ENCODE measurements at regions not wholly inside any gene's neighbourhood (a gene's known extent, or its start where the extent isn't known, plus 50 kb on each side); places are given as distances from the start of the nearest gene placed in this dataset.

DNA sequence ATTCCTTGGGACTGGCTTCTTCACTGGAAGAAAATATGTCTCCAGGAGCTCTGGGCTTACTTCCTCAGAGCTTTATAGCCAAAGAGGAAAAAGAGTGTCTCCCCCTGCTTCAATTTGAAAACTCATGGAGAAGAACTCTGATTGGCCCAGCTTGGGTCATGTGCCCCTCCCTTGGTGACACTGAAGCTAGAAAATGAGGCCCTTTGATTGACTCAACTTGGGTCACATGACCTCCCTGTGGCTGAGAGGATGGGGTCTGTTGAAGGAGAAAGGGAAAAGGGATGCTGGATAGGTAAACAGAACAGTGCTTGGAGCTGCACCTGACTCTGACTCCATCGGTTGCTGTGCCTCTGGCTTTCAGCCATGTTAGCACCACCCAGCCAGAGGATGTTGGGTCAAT is 70.6 kb upstream of the KSR1 start:
- H3K27me3 Mint-ChIP-seq (ENCODE audit: low read depth, unreplicated experiment) = peaks cover 8% of the 10 kb centered on the region

DNA sequence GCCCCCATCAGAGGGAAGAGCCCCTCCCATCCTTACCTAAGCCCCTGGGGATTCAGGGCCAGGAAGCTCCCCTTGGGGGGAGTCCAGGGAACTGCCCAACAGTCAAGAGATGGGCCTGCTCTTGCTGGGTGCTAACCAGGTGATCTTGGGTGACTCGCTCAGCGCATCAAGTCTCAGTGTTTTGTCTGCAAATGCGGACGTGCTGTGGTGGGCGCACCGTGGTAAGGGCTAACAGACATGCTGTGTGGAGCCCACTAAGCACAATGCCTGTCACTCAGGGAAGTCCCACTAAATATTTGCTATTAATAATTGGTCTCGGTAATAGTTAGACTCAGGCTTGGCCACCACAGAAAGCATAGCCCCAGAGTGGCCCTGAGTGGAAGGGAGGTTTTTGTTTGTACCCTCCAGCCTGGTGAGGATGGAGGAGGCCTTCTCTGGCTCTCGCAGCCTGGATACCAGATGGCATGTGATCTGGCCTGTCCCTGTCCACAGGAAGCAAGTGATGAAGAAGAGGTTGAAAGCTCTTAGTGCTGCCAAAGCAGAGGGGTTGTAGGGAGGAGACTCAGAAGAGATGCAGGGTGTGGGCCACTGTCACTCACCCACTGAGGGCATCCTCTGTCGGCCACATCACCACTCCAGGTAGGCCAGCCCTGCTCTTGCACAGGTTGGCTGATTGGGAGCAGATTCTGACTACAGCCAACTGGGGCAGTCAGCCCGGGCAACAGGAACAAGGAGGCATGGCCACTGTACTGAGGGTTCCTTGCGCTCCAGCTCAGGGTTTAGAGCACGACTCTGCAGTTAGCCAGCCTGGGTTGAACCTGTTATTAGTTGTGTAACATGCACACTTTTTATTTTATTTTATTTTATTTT is 69.8 kb upstream of the KSR1 start:
- Histone ChIP-seq H3K9ac (ENCODE audit: low read length) (no peak overlapping the region), H2AFZ (ENCODE audit: low read depth, low read length) (no peak overlapping the region), H4K20me1 (ENCODE audit: insufficient read depth, low read length) (no peaks in the 10 kb centered on the region), H3K4me2 (ENCODE audit: low read length) (no peak overlapping the region), H3K27me3 (ENCODE audit: insufficient read depth, low read length) (no peaks in the 10 kb centered on the region), H3K4me3 (ENCODE audit: insufficient read depth, low read depth, low read length) (no peak overlapping the region), H3K4me1 (ENCODE audit: insufficient read depth, low read length) (peaks cover 17% of the 10 kb centered on the region), H3K9me3 (ENCODE audit: insufficient read depth, low read depth, low read length) (peaks cover 2% of the 10 kb centered on the region), H3K79me2 (ENCODE audit: insufficient read depth, low read length) (no peaks in the 10 kb centered on the region), H3K27ac (ENCODE audit: low read depth, low read length) (no peak overlapping the region), H3K36me3 (ENCODE audit: insufficient read depth, low read length) (no peaks in the 10 kb centered on the region)
- peaks cover 10% of the 10 kb centered on the region for H3K9me3 Mint-ChIP-seq (ENCODE audit: unreplicated experiment)
- FAIRE-seq (no peak), DNase-seq (ENCODE audit: low read depth) (no peak)
- peaks cover 8% of the 10 kb centered on the region for H3K4me1 Mint-ChIP-seq (ENCODE audit: low read depth, unreplicated experiment)
- no peak overlapping the region for H3K27ac Mint-ChIP-seq (ENCODE audit: unreplicated experiment)
- no peak overlapping the region for H3K4me3 Mint-ChIP-seq (ENCODE audit: unreplicated experiment)
- no peak for TF ChIP-seq EZH2 (IDR thresholded peaks at IDR 0.05; ENCODE audit: insufficient read depth, low read length)
- TF ChIP-seq, protein P1, sequence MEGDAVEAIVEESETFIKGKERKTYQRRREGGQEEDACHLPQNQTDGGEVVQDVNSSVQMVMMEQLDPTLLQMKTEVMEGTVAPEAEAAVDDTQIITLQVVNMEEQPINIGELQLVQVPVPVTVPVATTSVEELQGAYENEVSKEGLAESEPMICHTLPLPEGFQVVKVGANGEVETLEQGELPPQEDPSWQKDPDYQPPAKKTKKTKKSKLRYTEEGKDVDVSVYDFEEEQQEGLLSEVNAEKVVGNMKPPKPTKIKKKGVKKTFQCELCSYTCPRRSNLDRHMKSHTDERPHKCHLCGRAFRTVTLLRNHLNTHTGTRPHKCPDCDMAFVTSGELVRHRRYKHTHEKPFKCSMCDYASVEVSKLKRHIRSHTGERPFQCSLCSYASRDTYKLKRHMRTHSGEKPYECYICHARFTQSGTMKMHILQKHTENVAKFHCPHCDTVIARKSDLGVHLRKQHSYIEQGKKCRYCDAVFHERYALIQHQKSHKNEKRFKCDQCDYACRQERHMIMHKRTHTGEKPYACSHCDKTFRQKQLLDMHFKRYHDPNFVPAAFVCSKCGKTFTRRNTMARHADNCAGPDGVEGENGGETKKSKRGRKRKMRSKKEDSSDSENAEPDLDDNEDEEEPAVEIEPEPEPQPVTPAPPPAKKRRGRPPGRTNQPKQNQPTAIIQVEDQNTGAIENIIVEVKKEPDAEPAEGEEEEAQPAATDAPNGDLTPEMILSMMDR (IDR thresholded peaks at IDR 0.05; ENCODE audit: insufficient read depth, low read depth, low read length) = no peak
- peaks cover 10% of the 10 kb centered on the region for H3K27me3 Mint-ChIP-seq (ENCODE audit: low read depth, unreplicated experiment)
- H3K36me3 Mint-ChIP-seq (ENCODE audit: low read depth, unreplicated experiment) = peaks cover 4% of the 10 kb centered on the region

More for the DNA sequence above, 70.6 kb upstream of the KSR1 start:
- DNase-seq (ENCODE audit: low read depth) (no peak), FAIRE-seq (no peak)
- Histone ChIP-seq H3K9ac (ENCODE audit: low read length) (no peak overlapping the region), H3K4me2 (ENCODE audit: low read length) (no peak overlapping the region), H3K79me2 (ENCODE audit: insufficient read depth, low read length) (no peaks in the 10 kb centered on the region), H4K20me1 (ENCODE audit: insufficient read depth, low read length) (no peaks in the 10 kb centered on the region), H2AFZ (ENCODE audit: low read depth, low read length) (no peak overlapping the region), H3K4me3 (ENCODE audit: insufficient read depth, low read depth, low read length) (no peak overlapping the region), H3K4me1 (ENCODE audit: insufficient read depth, low read length) (peaks cover 20% of the 10 kb centered on the region), H3K27me3 (ENCODE audit: insufficient read depth, low read length) (no peaks in the 10 kb centered on the region), H3K27ac (ENCODE audit: low read depth, low read length) (no peak overlapping the region), H3K9me3 (ENCODE audit: insufficient read depth, low read depth, low read length) (peaks cover 2% of the 10 kb centered on the region), H3K36me3 (ENCODE audit: insufficient read depth, low read length) (no peaks in the 10 kb centered on the region)
- peaks cover 4% of the 10 kb centered on the region for H3K36me3 Mint-ChIP-seq (ENCODE audit: low read depth, unreplicated experiment)
- peaks cover 10% of the 10 kb centered on the region for H3K9me3 Mint-ChIP-seq (ENCODE audit: unreplicated experiment)
- no peak overlapping the region for H3K4me3 Mint-ChIP-seq (ENCODE audit: unreplicated experiment)
- no peak overlapping the region for H3K27ac Mint-ChIP-seq (ENCODE audit: unreplicated experiment)
- TF ChIP-seq, protein P1 (IDR thresholded peaks at IDR 0.05; ENCODE audit: insufficient read depth, low read depth, low read length) = no peak
- no peak for TF ChIP-seq EZH2 (IDR thresholded peaks at IDR 0.05; ENCODE audit: insufficient read depth, low read length)
- H3K4me1 Mint-ChIP-seq (ENCODE audit: low read depth, unreplicated experiment) = peaks cover 8% of the 10 kb centered on the region
